EH (cell line): ENCODE measurements at regions not wholly inside any gene's neighbourhood (a gene's known extent, or its start where the extent isn't known, plus 50 kb on each side); places are given as distances from the start of the nearest gene placed in this dataset.

Experiments
- DNase-seq: peaks from one replicate; pipeline ENCODE4 v3.0.0-alpha.2; 2015; ENCODE audit warnings: low read depth

DNA sequence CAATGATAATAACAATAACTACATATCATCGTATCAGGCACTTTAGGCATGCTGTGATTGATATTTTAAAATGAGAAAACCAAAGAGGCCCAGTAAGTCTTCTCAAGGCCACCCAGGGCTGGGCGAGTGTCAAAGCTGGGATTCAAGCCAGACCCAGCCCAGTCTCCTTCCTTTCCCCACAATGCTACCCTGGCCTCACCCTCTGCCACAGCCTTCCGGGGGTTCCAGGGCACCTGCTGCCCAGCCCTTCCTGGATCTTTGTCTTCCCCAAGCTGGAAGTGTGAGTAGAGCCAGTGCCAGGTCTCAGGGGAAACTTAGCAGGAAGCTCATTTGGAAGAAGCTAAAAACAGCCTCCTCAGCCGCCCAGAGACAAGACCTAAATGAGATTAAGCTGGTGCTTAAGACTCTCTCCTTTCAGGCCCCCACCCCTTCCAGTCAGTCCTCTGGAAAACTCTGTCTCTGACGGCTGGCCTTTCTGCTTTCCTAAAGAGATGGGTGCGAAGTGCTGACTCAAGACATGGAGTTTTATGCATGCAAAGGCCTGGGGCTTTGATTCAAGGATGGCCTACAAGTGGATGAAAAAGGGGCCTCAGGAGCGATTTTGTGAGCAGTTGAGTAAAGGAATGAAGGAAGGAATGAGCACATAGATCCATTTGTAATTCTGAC lies 184.2 kb downstream of the KCNA5 start:
- DNase-seq: no peak

DNA sequence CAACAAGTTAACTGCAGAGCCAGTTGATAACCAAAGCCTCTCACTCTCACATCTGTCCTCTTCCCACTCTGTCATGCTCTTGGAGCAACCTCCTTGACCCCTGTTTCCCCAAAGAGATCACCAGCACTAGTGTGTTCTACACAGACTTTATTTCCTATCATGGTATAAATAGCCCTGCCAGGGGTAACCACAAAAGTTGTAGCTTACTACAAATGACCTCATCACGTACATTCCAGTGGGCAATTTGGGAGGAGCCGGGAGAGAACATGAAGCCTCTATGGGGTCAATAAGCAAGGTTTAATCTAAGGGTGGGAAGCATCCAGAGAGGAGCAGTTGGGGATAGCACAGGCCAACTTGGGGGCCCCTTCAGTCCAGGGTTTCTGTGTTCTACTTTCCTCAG lies 186.5 kb downstream of the KCNA5 start:
- DNase-seq: peak; percentile 74

DNA sequence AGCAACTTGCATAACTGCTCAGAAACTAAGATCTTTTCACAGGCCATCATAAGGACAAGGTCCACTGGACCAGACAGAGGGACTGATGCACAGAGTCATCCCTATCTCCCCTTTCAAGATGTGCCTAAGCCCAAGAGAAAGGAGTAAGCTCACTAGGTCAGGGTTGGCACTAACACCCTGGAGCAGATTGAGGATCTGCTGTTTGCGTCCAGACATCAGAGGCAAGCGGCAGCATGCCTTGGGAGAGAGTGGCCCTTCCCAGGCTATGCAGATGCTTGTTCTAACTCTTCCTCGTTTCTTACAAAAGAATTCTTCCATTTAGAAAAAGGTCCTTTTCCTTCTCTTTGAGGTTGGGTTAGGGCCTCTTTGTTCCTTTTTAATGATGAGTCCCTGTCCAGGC lies 187.2 kb downstream of the KCNA5 start:
- DNase-seq: no peak

DNA sequence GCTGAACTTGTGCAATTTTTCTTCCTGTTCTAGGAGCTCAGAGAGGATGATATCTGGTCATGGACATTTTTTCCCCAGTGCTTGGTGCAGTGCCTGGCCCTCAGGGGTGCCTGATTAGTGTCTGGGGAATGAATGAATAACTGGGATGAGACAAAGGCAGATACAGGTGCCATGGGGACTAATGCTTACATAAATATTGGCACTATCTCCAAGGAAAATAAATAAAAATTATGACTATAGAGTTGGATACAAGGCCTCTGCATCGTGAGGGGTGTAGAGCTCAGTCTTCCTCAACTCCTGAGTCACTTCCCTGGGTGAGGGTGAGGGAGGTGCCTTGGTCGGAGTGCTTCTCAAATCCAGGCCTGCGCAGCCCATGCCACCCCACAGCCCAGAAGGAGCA lies 188.6 kb downstream of the KCNA5 start:
- DNase-seq: peak; percentile 67

DNA sequence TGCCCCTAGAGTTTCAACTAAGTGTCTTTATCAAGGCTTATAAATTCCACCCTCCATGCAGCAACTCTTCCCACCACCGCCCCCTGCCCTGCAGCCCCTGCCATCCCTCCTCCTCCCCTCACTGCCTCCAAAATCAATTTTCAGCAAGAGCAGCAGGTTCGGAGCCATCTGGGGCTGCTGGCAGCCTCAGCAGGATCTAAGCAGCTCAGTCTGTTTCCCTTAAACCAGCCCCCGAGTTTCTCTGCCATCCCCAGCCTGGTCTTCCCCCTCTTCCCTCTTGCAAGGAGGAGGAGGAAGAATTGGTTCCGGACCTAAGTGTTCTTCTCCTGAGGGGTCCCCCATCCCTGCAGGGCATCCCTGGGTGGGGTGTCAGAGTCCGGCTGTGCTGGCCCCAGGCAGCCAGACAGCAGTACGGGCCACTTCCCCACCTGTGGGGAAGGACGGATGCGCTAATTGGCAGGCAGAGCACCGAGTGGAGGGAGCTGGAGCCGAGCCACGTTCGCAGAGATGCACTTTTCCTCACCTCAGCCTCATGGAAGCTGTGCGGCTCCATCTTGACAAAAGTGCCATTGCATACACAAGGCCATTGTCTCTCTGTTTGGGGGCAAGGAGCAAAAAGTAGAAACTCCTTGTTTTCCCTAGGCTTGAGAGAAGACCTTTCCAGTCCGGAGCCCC lies 189.3 kb downstream of the KCNA5 start:
- no peak for DNase-seq

DNA sequence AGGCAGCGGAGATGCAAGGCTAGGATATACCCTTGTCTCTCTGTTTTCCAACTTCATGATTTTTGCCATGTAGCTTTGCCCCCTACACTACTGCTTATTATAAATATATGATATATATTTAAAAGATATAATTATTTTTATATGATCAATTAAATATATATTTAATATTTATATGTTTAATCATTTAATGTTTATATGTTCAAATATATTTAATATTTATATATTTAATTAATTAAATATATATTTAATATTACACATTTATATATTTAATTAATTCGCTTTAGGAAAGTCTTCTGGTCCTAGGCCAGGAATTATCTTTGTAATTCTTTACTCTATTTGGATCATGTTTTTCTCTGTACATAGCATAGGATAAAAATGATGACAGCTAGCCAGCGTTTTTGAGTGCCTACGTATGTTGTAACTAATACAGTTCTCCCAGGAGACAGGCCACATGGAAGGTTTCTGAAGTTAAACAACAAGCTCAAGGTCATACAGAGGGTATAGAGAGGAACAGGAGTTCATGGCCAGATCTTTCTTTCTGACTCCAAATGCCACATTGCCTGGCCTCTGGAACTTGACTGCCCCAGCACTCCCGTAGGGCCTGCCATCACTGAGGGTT lies 192.5 kb downstream of the KCNA5 start:
- no peak for DNase-seq

DNA sequence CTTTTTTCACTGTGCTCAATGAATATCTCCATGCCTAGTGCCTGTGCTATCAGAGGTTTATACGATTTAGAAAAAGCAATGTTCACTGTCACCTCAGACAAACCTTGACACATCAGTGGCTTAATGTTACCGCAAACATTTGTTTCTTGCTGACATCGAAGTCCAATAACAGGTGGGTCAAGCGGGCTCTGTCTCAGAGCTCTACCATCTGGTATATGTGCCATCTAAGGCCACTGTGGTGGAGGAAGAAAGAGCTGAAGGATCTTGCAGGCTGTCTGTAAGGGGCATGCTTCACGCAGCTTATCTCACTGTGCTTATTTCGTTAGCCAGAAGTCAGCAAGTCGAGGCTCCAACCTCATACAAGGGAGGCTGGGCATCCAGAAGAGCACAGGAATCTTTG lies 189.5 kb upstream of the NTF3 start:
- DNase-seq: no peak

DNA sequence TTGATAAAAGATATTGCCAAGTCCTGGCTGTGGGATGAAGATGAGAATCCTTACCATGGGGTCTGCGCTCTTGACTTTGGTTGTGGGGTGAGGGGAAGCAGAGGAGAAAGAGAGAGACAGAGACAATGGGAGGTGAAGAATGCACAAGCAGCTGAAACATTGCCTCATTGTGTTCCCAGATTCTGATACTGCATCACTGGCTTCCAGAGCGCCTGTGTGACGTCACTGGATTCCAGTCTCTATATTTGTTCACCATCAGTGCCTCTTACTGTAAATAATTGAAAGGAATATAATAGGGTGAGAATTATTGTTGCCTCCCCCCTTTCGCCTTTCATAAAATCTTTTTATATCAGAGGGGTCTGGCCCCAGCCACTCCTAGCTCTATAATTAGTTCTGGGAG lies 188.9 kb upstream of the NTF3 start:
- peak; percentile 31 for DNase-seq

DNA sequence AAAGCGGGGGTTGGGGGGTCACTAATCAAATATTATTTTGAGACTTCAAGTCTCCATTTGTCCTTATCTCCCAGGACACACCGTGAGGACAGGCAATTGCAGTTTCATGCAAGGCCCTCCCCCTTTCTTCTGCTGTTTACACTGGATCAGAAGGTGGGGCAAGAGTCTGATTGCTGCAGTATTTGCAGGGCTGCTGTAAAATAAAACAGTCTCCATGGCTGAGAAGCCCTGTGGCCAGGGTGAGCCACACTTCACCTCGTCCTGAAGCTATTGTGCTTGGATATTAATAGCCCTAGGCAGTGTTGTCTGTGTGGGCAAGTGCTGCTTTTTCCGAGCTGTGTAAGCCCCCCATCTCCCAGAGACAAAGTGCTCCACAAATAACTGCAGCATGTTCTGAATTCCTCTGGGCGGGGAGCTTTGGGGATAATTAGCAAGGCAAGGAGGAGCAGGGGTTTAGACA lies 187.4 kb upstream of the NTF3 start:
- DNase-seq: peak; percentile 54

DNA sequence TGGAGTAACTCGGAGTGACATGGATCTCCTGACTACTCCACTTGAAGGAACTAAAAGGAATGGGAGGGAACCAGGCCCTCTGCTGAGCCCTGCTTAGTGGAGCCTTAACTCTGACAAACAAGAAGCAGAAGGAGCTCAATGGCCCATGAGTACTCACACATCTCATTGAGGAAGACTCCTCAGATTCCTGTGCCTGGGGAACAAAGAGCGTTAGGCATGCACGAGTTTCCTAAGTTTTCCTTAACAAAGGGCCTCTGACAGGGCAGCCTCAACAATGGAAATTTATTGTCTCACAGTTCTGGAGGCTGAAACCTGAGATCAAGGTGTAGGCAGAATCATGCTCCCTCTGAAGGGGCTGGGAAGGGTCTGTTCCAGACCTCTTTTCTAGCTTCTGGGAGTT lies 185.7 kb upstream of the NTF3 start:
- no peak for DNase-seq

DNA sequence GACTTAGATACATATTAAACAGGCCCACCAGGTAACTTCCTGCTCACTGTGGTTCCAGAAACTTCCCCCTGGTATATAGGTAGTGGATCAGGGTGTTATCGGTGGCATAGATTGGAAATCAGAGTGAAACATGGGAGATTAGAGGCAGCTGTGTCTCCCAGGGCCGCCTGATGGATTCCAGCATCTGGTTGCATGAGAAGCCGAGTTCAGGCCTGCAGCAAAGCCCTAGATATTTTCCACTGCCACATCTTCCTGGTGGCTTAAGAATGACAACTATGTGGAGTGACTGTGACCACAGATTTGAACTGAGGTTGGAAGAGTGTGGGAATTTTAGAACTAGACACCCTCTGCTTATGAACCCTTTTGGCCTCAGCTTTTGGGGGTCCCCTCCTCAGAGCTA lies 184.8 kb upstream of the NTF3 start:
- DNase-seq: peak; percentile 76

DNA sequence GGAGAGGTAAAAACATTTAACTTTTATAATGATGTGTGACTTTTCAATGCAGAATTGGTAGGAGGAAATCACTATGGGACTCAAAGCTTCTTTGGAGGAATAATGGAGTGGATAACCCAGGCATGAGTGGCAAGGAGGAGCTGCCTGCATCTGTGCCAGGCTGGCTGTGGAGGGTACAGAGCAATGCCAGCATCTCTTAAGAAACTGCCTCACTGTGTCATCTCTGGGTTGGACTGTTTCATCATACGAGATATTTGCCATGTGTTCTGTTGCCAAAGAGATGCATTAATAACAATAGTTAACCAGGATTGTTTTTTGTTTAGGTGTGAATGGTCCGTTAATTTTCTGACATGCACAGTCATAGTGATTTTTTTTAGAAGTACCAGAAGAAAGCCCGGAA lies 183.7 kb upstream of the NTF3 start:
- no peak for DNase-seq

DNA sequence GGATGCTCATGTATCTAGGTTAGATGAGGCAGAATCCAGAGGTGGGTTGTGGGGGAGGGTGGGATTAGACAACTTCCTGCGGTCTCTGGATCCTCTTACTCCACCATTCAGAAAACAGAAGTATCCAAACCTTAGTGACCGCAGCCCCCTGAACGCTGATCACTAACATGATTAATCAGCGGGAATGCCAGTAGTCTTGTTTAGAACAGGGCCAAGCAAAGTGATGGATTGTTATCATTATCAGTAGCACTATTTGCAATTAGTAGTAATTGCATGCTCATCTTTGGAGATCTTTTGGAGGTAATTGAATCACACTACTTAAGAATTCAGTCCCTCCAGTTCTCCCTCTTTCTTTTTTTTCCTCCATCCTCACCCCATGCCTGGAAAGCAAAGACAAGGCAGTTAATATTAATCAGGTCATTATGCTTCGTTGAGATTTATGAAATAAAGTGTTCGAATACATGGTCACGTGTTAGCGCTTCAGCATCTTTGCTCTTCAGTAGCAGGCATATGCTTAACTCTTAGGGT lies 182.8 kb upstream of the NTF3 start:
- DNase-seq: no peak

DNA sequence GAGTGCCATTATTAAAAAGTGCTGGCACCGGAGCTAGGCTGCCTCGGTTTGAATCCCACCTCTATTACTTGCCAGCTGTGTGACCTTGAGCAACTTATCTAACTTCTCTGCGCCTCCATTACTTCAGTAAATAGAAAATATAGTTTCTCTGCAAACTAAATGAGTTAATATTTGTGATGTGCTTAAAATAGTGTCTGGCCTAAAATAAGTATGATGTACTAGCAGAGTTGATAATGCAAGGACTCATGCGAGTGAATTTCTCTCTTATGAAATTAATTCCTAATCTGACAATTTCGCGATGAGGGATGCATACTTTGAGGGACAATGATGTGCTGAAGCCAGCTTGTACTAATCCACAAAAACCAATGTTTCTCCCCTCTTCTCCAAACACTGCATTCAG lies 180.8 kb upstream of the NTF3 start:
- no peak for DNase-seq

DNA sequence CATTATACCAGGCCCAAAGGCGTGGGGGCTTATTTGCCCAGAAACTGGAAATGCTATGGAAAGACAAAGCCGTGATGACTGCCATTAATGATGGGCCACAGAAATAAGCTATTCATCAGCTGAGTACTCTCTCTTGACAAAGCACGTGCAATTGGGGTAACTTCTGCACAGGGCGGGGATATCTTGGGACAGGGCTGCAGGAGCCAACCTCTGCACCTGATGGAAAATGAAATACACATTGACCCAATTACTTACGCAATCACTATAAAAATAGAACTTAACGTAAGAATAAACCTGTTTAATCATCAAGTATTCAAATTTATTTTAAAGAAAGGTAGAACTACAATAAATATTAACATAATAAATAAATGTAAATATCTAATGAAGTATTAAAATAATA lies 180.1 kb upstream of the NTF3 start:
- no peak for DNase-seq

DNA sequence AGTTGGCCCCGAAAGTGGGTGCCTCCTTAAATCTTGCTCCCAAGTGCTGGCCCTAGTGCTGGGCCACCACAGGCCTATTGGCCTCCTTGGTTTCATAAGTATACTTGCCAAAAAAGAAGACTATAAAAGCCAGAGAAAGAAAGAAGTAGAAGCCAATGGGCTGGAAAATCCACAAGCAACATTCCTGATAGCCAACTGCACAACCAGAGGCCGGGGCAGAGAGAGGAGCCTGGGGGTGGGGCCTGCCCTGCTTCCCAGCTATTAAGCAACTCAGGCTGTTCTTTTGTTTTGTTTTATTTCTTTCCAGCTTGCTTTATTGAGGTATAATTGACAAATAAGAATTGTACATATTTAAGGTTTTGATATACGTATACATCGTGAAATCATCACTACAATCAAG lies 177.2 kb upstream of the NTF3 start:
- peak; percentile 40 for DNase-seq

DNA sequence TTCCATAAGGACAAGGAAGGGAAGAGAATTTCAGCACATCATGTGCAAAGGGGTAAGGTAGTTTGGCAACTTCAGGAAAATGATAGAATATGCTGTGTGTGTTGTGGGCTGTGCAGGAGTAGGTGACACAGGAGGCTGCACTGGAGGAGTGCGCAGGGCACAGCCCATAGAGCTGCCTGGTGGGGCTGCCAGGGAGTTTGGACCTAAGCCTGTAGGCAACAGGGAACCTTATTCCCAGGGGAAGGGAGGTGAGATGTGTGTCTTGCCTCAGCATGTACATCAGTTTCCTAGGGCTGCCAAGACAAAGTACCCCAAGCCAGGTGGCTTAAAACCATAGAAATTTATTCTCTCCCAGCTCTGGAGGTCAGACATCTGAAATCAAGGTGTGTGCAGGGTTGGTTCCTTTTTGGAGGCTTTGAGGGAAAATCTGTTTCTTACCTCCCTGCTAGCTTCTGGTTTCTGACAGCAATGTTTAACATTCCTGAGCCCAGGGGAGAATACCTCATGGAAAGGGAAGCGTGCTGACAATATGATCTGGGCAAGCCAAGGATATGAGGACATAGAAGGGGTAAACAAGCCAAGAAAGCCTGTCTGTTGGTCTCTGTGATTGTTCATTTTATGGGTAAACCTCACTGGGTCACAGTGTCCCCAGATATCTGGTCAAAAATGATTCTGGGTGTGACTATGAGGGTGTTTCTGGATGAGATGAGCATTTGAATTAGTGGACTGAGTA lies 174.0 kb upstream of the NTF3 start:
- no peak for DNase-seq

DNA sequence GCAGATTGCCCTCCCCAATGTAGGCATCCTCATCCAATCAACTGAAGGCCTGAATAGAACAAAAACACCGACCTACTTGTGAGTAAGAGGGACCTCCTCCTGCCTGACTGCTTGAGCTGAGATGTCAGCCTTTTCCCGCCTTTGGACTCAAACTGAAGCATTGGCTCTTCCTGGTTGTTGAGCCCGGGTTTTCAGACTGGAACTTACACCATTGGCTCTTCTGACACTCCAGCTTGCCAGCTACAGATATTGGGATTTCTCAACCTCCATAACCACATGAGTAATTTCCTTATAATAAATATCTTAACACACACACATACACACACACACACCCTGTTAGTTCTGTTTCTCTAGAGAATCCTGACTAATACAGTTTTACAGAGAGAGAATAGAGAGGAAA lies 173.4 kb upstream of the NTF3 start:
- peak; percentile 92 for DNase-seq

DNA sequence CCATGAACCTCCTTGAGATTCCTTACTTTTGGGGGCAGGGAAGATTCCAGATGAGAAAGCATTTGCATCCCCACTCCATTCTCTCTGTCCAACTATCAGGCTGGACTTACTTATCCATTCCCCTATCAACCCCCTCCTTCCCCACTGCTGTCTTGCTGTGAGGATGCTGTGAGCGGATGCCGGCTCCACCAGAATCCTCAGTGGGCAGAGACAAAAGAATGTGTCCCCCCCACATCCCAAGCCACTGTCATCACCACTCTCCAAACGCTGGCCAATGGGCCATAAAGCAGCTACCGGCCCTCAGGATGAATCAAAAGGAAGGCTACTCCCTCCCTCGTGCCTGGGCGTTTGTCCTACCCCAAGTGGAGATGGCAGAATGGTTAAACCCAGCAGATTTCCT lies 173.0 kb upstream of the NTF3 start:
- DNase-seq: no peak

DNA sequence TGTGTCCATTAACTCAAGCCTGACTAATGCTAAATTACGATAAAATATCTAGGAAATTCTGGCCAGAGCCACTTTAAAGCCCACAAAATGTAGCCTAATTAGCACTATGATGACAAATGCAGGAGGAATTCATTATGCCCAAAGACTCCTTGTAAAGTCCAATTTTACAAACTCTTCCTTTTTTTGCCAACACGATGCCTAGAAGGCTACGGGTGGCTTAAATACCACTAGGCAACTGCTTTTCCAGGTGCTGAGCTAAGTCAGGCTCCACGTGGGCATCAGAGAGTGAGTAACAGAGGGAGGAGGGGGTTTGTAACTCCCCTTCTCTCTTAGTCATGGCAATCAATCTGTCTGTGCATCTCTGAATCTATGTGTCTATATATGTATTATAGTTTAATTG lies 172.4 kb upstream of the NTF3 start:
- DNase-seq: peak; percentile 80

DNA sequence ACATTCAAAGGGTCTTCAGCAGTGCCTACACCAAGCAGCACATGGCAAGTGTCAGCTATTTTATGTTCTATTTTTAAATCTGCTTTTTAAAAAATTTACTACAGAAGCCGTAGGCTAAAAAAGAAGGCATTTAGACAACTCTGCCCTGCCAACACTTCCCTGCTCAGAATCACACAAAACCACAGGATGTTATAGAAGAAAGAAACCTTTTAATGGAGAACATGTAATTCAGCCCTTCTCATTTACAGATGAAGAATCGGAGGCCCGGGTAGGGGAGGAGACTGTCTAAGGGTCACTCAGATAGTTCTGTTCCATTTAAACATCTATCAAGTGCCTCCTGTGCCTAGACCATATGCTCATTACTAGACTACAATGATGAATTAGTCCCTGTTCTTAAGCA lies 171.8 kb upstream of the NTF3 start:
- DNase-seq: peak; percentile 78

DNA sequence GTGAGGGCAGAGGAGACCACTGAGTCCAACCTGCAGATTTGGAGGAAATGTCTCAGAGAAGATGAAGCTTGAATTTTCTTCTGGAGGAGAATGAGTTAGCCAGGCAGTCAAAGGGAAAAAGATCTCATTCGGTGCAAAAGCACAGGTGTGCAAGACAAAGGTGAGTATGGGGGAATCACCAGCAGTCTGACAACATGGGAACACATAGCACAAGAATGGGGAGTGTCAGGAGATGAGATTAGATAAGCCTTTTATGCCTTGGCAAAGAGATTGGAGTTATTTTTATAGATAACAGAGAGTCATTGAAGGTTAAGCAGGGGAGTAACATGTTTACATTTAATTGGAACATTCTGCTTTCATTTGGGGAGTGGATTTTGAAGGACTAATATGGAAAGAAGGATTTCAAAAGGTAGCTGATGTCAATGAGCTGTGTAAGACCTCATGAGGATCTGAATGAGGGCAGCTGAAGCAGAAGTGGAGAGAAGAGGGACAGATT lies 171.3 kb upstream of the NTF3 start:
- DNase-seq: no peak
